Occipital lobe (tissue), 1 donor: ENCODE measurements at regions not wholly inside any gene's neighbourhood (a gene's known extent, or its start where the extent isn't known, plus 50 kb on each side); places are given as distances from the start of the nearest gene placed in this dataset.
"Not testable (repeated sequence)": the region's sequence is repeated elsewhere in the genome, so short reads cannot be mapped to it uniquely, and the experiment has no call there.

Experiments
- DNase-seq: peaks from one replicate; lab custom pipeline; 2025; lab: John Stamatoyannopoulos, UW

DNA sequence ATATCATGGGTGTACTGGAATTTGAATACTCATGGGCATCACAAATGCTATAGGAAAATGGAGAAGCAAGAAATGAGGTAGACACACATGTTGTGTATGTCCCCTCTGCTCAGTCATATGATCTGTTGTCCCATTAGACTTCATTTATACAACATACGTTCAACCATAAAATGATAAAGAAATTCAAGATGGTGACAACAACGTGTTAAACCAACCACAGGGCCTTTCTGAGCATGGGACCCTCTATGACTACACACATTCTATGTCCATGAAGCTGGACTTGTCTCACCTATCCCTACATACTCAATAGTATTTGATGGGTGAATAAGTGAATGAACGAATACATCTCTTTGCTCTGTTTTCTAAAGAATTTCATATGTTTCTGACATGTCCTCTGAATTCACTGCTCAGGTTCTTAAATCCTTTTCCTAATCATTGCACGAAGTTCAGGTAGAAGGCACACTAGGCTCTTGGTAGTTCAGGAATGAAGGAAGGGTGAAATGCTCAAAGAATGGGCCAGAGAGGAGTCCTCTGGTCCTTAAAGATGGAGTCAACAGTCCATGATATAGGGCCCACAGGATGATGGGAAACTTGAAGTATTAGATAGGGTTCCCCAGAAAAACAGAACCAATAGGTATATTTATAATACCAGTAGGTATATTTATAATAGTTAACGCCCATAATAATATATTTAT is 105.7 kb upstream of the PPM1H start:
- DNase-seq, result no peak

- DNase-seq, result no peak
These were observed 103.8 kb upstream of the PPM1H start for GRCh38 chr12:63038713-63039100.

GRCh38 chr12:63037746-63038712 is 103.1 kb upstream of the PPM1H start:
- no peak for DNase-seq

- no peak for DNase-seq
These were observed 102.0 kb upstream of the PPM1H start for GRCh38 chr12:63036974-63037335.

DNA sequence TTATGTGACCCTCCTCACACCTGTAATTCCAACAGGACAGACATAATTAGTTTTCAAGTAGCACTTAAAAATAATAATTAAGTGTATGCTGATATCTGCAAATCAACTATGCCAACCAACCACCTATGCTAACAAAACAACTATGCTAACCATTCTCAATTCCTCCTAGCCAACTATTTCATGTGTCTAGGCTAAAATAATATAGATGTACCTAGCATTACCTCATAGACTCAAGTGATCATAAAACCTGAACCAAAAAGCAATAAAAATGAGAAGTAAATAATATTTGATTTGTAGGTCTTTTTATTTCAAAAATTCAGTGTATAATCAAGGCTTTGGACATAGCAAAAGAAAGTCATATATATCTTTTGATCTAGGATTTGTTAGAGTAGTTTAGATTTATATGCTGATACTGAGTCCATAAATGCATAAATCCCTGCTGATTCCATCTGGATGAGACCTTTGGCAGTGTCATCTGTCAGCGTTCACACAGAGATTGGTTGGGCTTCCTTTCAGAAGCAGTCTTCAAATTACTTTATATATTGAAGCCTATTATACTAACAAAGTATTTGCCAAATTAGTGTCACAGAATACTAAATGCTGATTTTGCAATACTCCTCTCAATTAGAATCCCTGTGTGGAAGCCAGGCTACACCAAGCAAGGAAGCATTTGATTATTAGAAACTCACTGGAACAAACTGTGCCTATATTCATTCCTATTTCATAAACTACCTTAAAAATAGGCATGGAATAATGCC is 101.4 kb upstream of the PPM1H start:
- DNase-seq, result no peak

GRCh38 chr12:63034601-63035000 is 99.7 kb upstream of the PPM1H start:
- no peak for DNase-seq

GRCh38 chr12:63029676-63030075 is 94.7 kb upstream of the PPM1H start:
- no peak for DNase-seq

GRCh38 chr12:63028951-63029350 is 94.0 kb upstream of the PPM1H start:
- DNase-seq, result no peak

DNA sequence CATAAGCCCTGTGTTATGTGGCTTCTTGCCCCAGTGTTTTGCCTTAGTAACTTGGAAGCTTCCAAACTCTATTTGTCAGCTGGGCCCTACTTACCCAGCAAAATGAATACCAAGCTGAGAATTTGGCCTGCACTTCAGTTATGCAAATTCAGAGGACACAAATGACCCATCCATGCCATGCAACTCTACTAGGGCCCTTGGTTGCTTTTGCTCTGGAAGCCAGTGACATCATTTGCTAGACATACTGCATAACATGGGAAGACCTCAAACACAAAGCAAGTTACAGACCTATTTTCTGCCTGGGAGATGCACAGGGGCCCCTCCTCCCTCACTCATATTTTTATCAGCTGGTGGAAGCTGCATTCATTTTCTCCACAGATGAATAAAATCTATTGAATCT is 90.2 kb upstream of the PPM1H start:
- no peak for DNase-seq

GRCh38 chr12:63023926-63024325 is 89.0 kb upstream of the PPM1H start:
- DNase-seq, result no peak

- DNase-seq, result no peak
These were observed 86.2 kb upstream of the PPM1H start for GRCh38 chr12:63021116-63021515.

DNA sequence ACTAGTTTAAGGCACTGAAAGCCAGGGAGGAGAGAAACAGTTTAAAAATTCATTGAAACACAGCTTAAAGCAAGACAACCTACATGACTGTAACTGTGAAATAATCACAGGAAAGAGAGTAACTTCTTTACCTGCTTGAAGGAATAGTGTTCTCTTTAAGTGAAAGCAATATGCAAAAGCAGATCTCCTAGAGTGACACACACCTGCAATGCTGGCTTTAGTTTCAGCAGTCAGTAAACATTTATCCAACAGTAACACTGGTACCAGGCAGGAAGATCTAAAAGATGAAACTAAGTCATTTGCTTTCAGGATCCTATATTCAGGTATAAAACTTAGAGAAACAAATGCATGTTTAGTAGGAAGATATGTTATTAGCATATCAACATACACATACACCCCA is 85.3 kb upstream of the PPM1H start:
- DNase-seq, result no peak

- DNase-seq, result no peak
These were observed 83.3 kb upstream of the PPM1H start for GRCh38 chr12:63018273-63018672.

DNA sequence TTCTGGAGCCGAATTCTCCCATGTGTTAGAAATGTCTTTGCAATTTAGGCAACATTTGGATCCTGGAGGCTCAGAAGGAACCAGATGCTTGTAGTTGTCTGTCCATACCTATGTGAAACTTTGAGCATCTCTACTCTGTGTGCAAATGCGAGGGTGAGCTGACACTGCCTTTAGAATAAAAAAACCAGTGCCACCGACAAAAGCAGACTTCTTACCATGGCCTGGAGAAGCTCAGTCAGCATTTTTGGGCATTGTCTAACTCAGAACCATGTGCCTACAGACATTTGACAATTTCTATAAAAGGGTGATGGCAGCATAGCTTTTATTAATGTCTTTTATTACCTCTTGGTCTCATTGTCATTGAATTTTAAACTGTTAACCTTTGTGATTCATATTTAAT is 78.4 kb upstream of the PPM1H start:
- DNase-seq, result no peak

GRCh38 chr12:63010698-63011097 is 75.7 kb upstream of the PPM1H start:
- DNase-seq, result no peak

- DNase-seq, result no peak
These were observed 73.4 kb upstream of the PPM1H start for GRCh38 chr12:63008372-63008771.

- DNase-seq, result no peak
These were observed 72.8 kb upstream of the PPM1H start for GRCh38 chr12:63007726-63008125.

DNA sequence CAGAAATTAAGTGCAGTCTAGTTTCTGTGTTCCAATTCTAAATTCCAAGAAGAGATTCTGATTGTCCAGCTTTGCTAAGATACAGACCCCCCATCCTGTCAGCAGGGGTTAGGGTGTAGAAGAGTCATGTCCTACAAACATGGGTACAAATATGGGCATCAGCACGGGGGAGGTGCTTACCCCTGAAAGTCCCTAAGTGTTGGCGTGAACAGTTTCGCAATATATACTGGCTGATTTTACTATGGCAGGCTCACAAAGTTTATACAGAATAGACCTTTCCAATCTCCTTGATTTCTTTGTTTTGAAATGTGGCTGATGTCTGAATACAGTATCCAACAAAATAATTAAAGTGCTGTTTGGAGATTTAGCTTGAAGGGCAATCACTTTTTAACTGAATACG is 71.6 kb upstream of the PPM1H start:
- no peak for DNase-seq

DNA sequence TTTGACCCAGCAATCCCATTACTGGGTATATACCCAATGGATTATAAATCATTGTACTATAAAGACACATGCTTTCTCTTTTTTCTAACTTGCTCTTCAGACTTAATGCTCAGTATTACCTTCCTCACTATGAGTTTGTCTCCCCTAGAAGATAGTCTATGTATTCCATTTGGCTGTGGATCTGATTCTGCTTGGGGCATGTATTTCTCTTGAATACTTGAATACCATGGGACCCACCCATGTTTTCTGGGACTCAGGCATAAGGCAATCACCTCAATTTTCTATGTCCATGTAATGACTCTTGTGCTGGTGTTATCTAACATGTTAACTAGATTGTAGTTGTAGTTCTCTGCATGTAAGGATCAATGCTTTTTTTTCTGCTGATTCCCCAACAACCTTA is 70.4 kb upstream of the PPM1H start:
- no peak for DNase-seq

DNA sequence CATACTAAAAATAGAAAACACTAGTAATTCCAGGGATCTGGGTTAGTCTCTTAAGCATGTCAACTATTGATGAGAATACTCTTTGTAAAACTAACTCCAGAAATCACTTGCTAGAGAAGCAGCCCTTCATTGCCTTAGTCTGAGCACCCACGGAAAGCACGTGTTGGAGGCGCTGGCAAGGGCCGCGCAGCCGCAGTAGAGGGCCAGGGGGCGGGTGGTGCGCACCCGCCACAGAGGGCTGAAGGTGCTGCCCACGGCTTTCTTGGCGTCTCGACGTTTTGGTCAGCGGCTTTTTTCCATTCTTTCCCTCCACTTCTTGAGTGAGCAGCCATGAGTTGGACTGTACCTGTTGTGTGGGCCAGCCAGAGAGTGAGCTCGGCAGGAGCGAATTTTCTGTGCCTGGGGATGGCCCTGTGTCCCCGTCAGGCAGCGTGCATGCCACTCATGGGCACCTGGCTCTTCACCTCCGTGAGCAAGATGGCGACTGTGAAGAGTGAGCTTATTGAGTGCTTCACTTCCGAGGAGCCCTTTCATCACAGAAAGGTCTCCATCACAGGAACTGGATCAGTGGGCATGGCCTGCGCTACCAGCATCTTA is 68.4 kb upstream of the PPM1H start:
- DNase-seq, result no peak

GRCh38 chr12:63002059-63002458 is 67.1 kb upstream of the PPM1H start:
- DNase-seq, result not testable (repeated sequence)

DNA sequence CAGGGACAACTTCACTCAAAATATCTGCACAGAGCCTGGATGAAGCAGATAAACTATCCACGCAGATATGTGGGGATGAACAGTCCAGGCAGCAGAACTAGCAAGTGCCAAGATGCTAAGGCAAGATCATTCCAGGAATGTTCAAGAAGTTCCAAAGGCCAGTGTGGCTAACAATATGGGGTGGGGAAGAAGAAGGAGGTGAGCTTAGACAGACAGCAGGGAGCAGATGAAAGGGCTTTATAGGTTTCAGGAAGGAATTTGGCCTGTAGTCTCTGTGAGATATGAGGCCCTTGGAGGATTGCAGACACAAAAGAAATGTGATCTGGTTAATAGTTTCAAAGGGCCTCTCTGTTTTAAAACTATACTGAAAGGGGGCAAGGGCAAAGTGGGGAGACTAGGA is 63.5 kb upstream of the PPM1H start:
- no peak for DNase-seq
